SHP77 treated with DMSO at 0.1 percent for 48 hours (cell line): ENCODE measurements at regions not wholly inside any gene's neighbourhood (a gene's known extent, or its start where the extent isn't known, plus 50 kb on each side); places are given as distances from the start of the nearest gene placed in this dataset.
A peak's percentile ranks its signal among the peaks of the same experiment; 100 is the strongest.

Experiments
- DNase-seq: peaks from one replicate; lab custom pipeline; 2025; lab: John Stamatoyannopoulos, UW

GRCh38 chr1:198472997-198473396 lies 67.5 kb downstream of the ATP6V1G3 start:
- DNase-seq, result no peak

- DNase-seq, result no peak
Observed at GRCh38 chr1:198472119-198472518, 68.4 kb downstream of the ATP6V1G3 start.

GRCh38 chr1:198467907-198468306 lies 72.6 kb downstream of the ATP6V1G3 start:
- DNase-seq, result no peak

- DNase-seq, result no peak
Observed at GRCh38 chr1:198467342-198467741, 73.1 kb downstream of the ATP6V1G3 start.

- DNase-seq, result peak; percentile 3
Observed at GRCh38 chr1:198465201-198466144, 75.0 kb downstream of the ATP6V1G3 start.

GRCh38 chr1:198463709-198464108 lies 76.8 kb downstream of the ATP6V1G3 start:
- DNase-seq, result no peak

- DNase-seq, result no peak
Observed at GRCh38 chr1:198462365-198463019, 78.0 kb downstream of the ATP6V1G3 start.

- no peak for DNase-seq
Observed at GRCh38 chr1:198455966-198456365, 84.5 kb downstream of the ATP6V1G3 start.

- no peak for DNase-seq
Observed at GRCh38 chr1:198449727-198450433, 90.6 kb downstream of the ATP6V1G3 start.

- DNase-seq, result no peak
Observed at GRCh38 chr1:198449261-198449660, 91.2 kb downstream of the ATP6V1G3 start.

- no peak for DNase-seq
Observed at GRCh38 chr1:198447468-198447867, 93.0 kb downstream of the ATP6V1G3 start.

- DNase-seq, result no peak
Observed at GRCh38 chr1:198445872-198446271, 94.6 kb downstream of the ATP6V1G3 start.

GRCh38 chr1:198444792-198445191 lies 95.7 kb downstream of the ATP6V1G3 start:
- no peak for DNase-seq

GRCh38 chr1:198443365-198444233 lies 96.9 kb downstream of the ATP6V1G3 start:
- DNase-seq, result no peak

- DNase-seq, result no peak
Observed at GRCh38 chr1:198440842-198441241, 99.6 kb downstream of the ATP6V1G3 start.

- DNase-seq, result no peak
Observed at GRCh38 chr1:198437332-198437731, 103.1 kb downstream of the ATP6V1G3 start.

GRCh38 chr1:198436276-198436675 lies 104.2 kb downstream of the ATP6V1G3 start:
- no peak for DNase-seq

- DNase-seq, result no peak
Observed at GRCh38 chr1:198435056-198435455, 105.4 kb downstream of the ATP6V1G3 start.

GRCh38 chr1:198424441-198424840 lies 116.0 kb downstream of the ATP6V1G3 start:
- no peak for DNase-seq

GRCh38 chr1:198423673-198424072 lies 116.8 kb downstream of the ATP6V1G3 start:
- DNase-seq, result no peak

GRCh38 chr1:198417039-198417438 lies 123.4 kb downstream of the ATP6V1G3 start:
- no peak for DNase-seq

- no peak for DNase-seq
Observed at GRCh38 chr1:198416296-198416695, 124.2 kb downstream of the ATP6V1G3 start.
